ENCODE measurements at regions not wholly inside any gene's neighbourhood (a gene's known extent, or its start where the extent isn't known, plus 50 kb on each side); places are given as distances from the start of the nearest gene placed in this dataset.

- no peaks in the 10 kb centered on the region for H3K4me1 ChIP-seq (ENCODE audit: control insufficient read depth, insufficient read depth, low read length)
- ATAC-seq: no peak
- no TSS peak for BruUV-seq (replicated peaks)
- no peak overlapping the region for H3K9ac ChIP-seq (ENCODE audit: control insufficient read depth, insufficient read depth, low read length)
- FAIRE-seq: no peak
- no peaks in the 10 kb centered on the region for H3K27me3 ChIP-seq (replicated peaks in 1 of 2; ENCODE audit: control insufficient read depth in 2 of 2, insufficient read depth in 2 of 2, low read length in 1 of 2)
- no peak overlapping the region for H3K4me2 ChIP-seq (ENCODE audit: control insufficient read depth, insufficient read depth)
- H3K79me2 ChIP-seq (ENCODE audit: control insufficient read depth, insufficient read depth, low read length): no peaks in the 10 kb centered on the region
- no peak overlapping the region for H3K27ac ChIP-seq (ENCODE audit: control insufficient read depth, insufficient read depth)
- in situ Hi-C loops (cut with MboI): no loop called here
- H3K4me3 ChIP-seq: no peak overlapping the region
- ChIA-PET RAD21 (ENCODE audit: unreplicated experiment) (no interaction called here), SMC1A (ENCODE audit: uncharacterized antibody, unreplicated experiment) (no interaction called here), CTCF (no interaction called here), POLR2A (no interaction called here)
- intact Hi-C loops (cut with micrococcal nuclease; ENCODE audit: unreplicated experiment): no loop called here
- TF ChIP-seq RELB (IDR thresholded peaks at IDR 0.05; ENCODE audit: low read depth): no peak
- TF ChIP-seq SUZ12 (IDR thresholded peaks at IDR 0.05; ENCODE audit: unreplicated experiment): no peak
- no peak for TF ChIP-seq JUND (IDR thresholded peaks at IDR 0.05; ENCODE audit: low read depth, low read length)
- no peak for TF ChIP-seq ZBTB40 (IDR thresholded peaks at IDR 0.05; ENCODE audit: borderline replicate concordance)
- no peak for TF ChIP-seq HCFC1 (IDR thresholded peaks at IDR 0.05; ENCODE audit: low read length)
- no peak for TF ChIP-seq ESRRA (IDR thresholded peaks at IDR 0.05; ENCODE audit: low read length)
- no peak for TF ChIP-seq PBX3 (IDR thresholded peaks at IDR 0.05; ENCODE audit: insufficient replicate concordance, low read depth, low read length)
- TF ChIP-seq EED (IDR thresholded peaks at IDR 0.05; ENCODE audit: low read depth): no peak
- TF ChIP-seq DPF2 (IDR thresholded peaks at IDR 0.05): no peak
- TF ChIP-seq SMAD1 (IDR thresholded peaks at IDR 0.05; ENCODE audit: low read depth, partially characterized antibody): no peak
- no peak for TF ChIP-seq MYB (IDR thresholded peaks at IDR 0.05; ENCODE audit: borderline replicate concordance, low read depth, low read length)
- TF ChIP-seq ZSCAN29 (IDR thresholded peaks at IDR 0.05): no peak
- no peak for TF ChIP-seq CHD4 (IDR thresholded peaks at IDR 0.05)
- TF ChIP-seq BCLAF1 (IDR thresholded peaks at IDR 0.05): no peak
- no peak for TF ChIP-seq CBFB (IDR thresholded peaks at IDR 0.05; ENCODE audit: low read depth)
- no peak overlapping the region for H2AFZ ChIP-seq (ENCODE audit: control insufficient read depth, low read depth, low read length)
- H4K20me1 ChIP-seq (ENCODE audit: control insufficient read depth, insufficient read depth): no peaks in the 10 kb centered on the region
- no peaks in the 10 kb centered on the region for H3K9me3 ChIP-seq (replicated peaks; ENCODE audit: control insufficient read depth, insufficient read depth, low read length)
- DNase-seq (ENCODE audit: low read depth, low spot score): no peak
- H3K36me3 ChIP-seq (ENCODE audit: control insufficient read depth in 2 of 2, insufficient read depth in 2 of 2, low read length in 1 of 2): no peaks in the 10 kb centered on the region
Measured at GRCh38 chr13:57264965-57265364, 98.0 kb downstream of the PRR20E start.

All from GM12878 (cell line).